Heart right ventricle (tissue), 16 donors: ENCODE measurements at regions not wholly inside any gene's neighbourhood (a gene's known extent, or its start where the extent isn't known, plus 50 kb on each side); places are given as distances from the start of the nearest gene placed in this dataset.

Source experiments
- ATAC-seq, 8 donors: fragments of 200-7000 bp; cut with Tn5 transposase; one replicate each; pipeline ENCODE4 v1.9.1; 2020; ENCODE audit warnings: mild to moderate bottlenecking in 8 of 8, moderate library complexity in 8 of 8, moderate number of reproducible peaks in 1 of 8
- DNase-seq, 2 donors: peaks; one replicate each; pipeline ENCODE4 v3.0.0-alpha.2; 2020
- H3K27ac ChIP-seq, 10 donors: fragments of 200-600 bp; sonication (generic) in 2 of 10; one replicate each; pipeline versions ENCODE4 v1.5.0 to v1.8.0; 2020 to 2022; ENCODE audit warnings: mild to moderate bottlenecking in 3 of 10
- H3K27me3 ChIP-seq, 7 donors: fragments of 200-600 bp; one replicate each; pipeline ENCODE4 v1.8.0; 2021 to 2022; ENCODE audit warnings: mild to moderate bottlenecking in 2 of 7
- H3K36me3 ChIP-seq, 9 donors: fragments of 200-600 bp; sonication (generic) in 1 of 9; one replicate each; pipeline versions ENCODE4 v1.5.0 to v1.8.0; 2020 to 2022; ENCODE audit warnings: mild to moderate bottlenecking in 2 of 9
- H3K4me1 ChIP-seq, 9 donors: fragments of 200-600 bp; sonication (generic) in 1 of 9; one replicate each; pipeline versions ENCODE4 v1.5.0 to v1.8.0; 2020 to 2022; ENCODE audit warnings: mild to moderate bottlenecking in 4 of 9
- H3K4me3 ChIP-seq, 10 donors: fragments of 200-600 bp; sonication (generic) in 2 of 10; one replicate each; pipeline versions ENCODE4 v1.5.0 to v1.8.0; 2020 to 2022; ENCODE audit warnings: mild to moderate bottlenecking in 7 of 10, moderate library complexity in 2 of 10
- H3K9me3 ChIP-seq, 11 donors: fragments of 200-600 bp in 10 of 11; sonication (generic) in 2 of 11; one replicate each; pipeline versions ENCODE4 v1.5.0 to v1.8.0; 2013 to 2022; ENCODE audit warnings: mild to moderate bottlenecking in 2 of 11, control low read depth in 1 of 11, moderate library complexity in 1 of 11
- WGBS, 2 donors: extraction: QIAGEN DNeasy Blood & Tissue Kit; methylation state at CpG; one replicate each; pipeline ENCODE4 v1.1.7; 2013; ENCODE audit warnings: inconsistent platforms in 1 of 2; 5-methylcytosine and 5-hydroxymethylcytosine counted together
- intact Hi-C, 10 donors: fragments of 100-400 bp; cut with DNase I; formaldehyde crosslinking; loops; one replicate each; pipeline versions ENCODE4 v1.11.1 to v1.14.2; 2022
- TF ChIP-seq, protein P1 (sequence below), 9 donors: fragments of 200-600 bp; sonication (generic) in 2 of 9; IDR thresholded peaks; one replicate each; pipeline versions ENCODE4 v1.5.0 to v1.8.0; 2021 to 2022; ENCODE audit warnings: antibody characterized with exemption in 9 of 9, mild to moderate bottlenecking in 5 of 9, moderate library complexity in 1 of 9
- donor health status: Arrhythmogenic right ventricular cardiomyopathy.
- donor health status: ischemic (EF 13 %, LVEDD 7.1; RV severe dilation, severe dysfunction).
- donor health status: healthy with polysubstance abuse.
- donor health status: DM: no; HTN: yes; CAD: no.
- donor health status: DM: no; HTN: no; CAD: no.
- donor health status: ischemic (EF 25% LVEDD 6.9; RV normal size, moderate dysfunction).
- donor health status: ischemic (EF 25% LVEDD 5.7; RV mildly dilated, moderate dysfunction).
- donor health status: healthy.
- donor health status: DM: yes; HTN: yes; CAD: no.
- donor health status: Ischemic cardiomyopathy.
- donor health status: ischemic (EF 35%, LVEDD 5.7; RV mildly dilated, moderate dysfunction).
- donor health status: nonischemic (EF 11% LVEDD 7.7; RV severe dilation, severe dysfunction).
- donor health status: DM: yes; HTN: yes; CAD: no.
- donor health status: PGD.
- donor health status: ischemic (EF 29% LVEDD 5.4; RV normal size, mild dysfunction).
- donor health status: nonischemic (EF 23%, LVEDD 6.1; RV moderate dilation, normal function).

DNA sequence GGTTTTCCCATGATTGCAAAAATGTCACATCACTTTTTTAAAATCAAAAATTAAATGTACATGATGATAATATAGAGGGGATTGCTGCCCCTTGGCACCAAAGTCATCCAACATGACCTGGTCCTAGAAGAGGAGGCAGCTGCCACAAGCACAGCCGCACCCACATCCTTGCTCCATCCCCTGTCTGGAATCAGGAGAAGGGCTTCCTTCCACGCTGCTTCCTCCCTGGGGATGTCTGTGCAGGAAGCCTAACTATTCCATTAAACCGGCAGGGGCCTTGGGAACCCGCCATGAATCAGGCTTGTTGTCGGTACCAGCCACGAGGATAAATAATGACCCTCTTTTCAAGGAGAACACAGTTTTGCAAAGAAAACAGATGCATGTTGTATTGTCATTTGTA, 68.7 kb upstream of the AJAP1 start:
- intact Hi-C loops, result no loop called here

DNA sequence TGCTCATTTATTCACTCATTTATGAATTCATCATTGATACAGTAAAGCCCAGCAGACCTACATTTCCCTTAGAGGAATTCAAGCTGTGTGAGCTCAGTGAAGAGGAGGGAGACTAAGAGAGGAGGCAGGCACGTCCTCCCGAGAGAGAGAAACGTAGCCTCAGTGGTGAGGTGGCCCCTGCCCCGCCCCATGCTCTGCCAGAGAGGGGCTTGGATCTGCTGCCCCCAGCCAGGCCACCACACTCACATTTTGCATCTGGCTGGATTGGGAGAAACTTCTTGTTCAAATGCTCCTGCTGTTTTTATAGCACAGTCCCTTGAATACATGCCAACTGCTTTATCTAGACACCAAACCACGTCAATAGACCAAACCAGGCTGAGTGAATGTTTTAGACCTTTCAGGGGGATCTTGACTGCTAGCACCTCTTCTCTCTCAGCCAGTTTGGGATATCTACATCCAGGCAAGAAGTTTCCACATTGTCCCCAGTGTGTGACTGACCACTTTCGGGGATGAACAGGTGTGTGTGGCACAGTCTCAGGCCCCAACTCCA, 67.7 kb upstream of the AJAP1 start:
- DNase-seq (no peak), ATAC-seq (no peak)
- TF ChIP-seq, protein P1, sequence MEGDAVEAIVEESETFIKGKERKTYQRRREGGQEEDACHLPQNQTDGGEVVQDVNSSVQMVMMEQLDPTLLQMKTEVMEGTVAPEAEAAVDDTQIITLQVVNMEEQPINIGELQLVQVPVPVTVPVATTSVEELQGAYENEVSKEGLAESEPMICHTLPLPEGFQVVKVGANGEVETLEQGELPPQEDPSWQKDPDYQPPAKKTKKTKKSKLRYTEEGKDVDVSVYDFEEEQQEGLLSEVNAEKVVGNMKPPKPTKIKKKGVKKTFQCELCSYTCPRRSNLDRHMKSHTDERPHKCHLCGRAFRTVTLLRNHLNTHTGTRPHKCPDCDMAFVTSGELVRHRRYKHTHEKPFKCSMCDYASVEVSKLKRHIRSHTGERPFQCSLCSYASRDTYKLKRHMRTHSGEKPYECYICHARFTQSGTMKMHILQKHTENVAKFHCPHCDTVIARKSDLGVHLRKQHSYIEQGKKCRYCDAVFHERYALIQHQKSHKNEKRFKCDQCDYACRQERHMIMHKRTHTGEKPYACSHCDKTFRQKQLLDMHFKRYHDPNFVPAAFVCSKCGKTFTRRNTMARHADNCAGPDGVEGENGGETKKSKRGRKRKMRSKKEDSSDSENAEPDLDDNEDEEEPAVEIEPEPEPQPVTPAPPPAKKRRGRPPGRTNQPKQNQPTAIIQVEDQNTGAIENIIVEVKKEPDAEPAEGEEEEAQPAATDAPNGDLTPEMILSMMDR (IDR thresholded peaks at IDR 0.05), result no peak
- 48 to 49% methylated on average over 6 of the region's 6 CpGs for WGBS, 2 donors
- Histone ChIP-seq H3K27me3 (peaks cover 0 to 47% (median 29%) of the 10 kb centered on the region in 7 donors), H3K9me3 (no peaks in the 10 kb centered on the region), H3K36me3 (no peaks in the 10 kb centered on the region), H3K4me3 (no peak overlapping the region), H3K27ac (no peak overlapping the region), H3K4me1 (peaks cover 0 to 22% (median 6%) of the 10 kb centered on the region in 9 donors)
- intact Hi-C loops, result no loop called here

More for the DNA sequence above, 68.7 kb upstream of the AJAP1 start:
- peak in 1 of 2 donors; percentile 11 for DNase-seq
- H3K9me3 ChIP-seq, result no peaks in the 10 kb centered on the region
- peaks cover 0 to 22% (median 6%) of the 10 kb centered on the region in 9 donors for H3K4me1 ChIP-seq
- H3K27ac ChIP-seq, result no peak overlapping the region
- peaks cover 0 to 51% (median 29%) of the 10 kb centered on the region in 7 donors for H3K27me3 ChIP-seq
- H3K4me3 ChIP-seq, result no peak overlapping the region
- no peaks in the 10 kb centered on the region for H3K36me3 ChIP-seq
- peak in 6 of 8 donors; percentile 42 to 80 (median 66) for ATAC-seq
- TF ChIP-seq, protein P1 (IDR thresholded peaks at IDR 0.05), result no peak
- 30 to 40% methylated on average over 6 of the region's 6 CpGs for WGBS, 2 donors

DNA sequence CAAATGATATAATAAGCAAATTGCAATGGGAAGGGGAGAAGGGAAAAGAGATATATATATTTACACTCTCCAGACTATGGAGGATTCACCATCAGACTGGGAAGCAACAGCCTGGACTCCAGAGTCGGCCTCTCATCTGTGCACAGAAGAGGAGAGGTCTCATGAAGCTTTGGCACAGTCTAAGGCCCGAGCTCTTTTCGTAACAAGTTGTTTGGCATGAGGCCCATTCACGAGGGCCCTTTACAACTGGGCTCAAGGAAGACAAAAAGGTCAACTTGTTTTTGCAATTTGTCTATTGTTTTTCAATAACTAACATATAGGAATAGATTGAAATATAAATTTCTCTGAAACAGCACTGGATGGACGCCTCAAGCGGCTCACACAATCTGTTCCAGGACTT, 66.7 kb upstream of the AJAP1 start:
- peaks cover 0 to 44% (median 29%) of the 10 kb centered on the region in 7 donors for H3K27me3 ChIP-seq
- H3K4me1 ChIP-seq, result peaks cover 0 to 22% (median 6%) of the 10 kb centered on the region in 9 donors
- ATAC-seq, result no peak

DNA sequence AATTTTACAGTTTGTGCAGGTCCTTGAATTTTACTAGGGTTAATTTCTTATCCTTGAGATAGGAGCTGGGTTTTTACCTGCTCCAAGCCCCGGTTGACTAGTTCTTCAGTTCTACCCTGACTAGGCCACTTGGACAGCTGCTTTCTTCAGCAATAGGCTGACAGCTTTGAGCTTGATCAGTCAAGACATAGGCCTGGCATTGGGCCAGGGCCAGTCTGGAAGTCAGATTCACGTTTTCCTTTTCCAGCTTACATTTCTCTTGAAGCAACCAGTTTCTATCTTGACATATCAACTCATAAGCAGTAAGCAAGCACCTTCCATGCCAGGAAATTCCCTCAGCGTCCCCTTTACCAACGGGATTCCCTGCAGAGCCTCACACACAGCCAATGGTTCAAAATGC, 63.7 kb upstream of the AJAP1 start:
- Histone ChIP-seq H3K27me3 (peaks cover 0 to 30% (median 4%) of the 10 kb centered on the region in 7 donors), H3K4me1 (peaks cover 0 to 9% (median 0%) of the 10 kb centered on the region in 9 donors), H3K4me3 (no peak overlapping the region), H3K9me3 (no peaks in the 10 kb centered on the region), H3K36me3 (no peaks in the 10 kb centered on the region), H3K27ac (no peak overlapping the region)
- ATAC-seq, result no peak
- TF ChIP-seq, protein P1 (IDR thresholded peaks at IDR 0.05), result no peak
- DNase-seq, result no peak
- WGBS, 2 donors, result 45 to 46% methylated on average over 4 of the region's 4 CpGs
- intact Hi-C loops, result no loop called here

More for the DNA sequence above, 66.7 kb upstream of the AJAP1 start:
- Histone ChIP-seq H3K4me3 (no peak overlapping the region), H3K27ac (no peak overlapping the region), H3K36me3 (no peaks in the 10 kb centered on the region), H3K9me3 (no peaks in the 10 kb centered on the region)
- 59 to 63% methylated on average over 6 of the region's 6 CpGs for WGBS, 2 donors
- no peak for DNase-seq
- TF ChIP-seq, protein P1 (IDR thresholded peaks at IDR 0.05), result no peak
- intact Hi-C loops, result no loop called here
